G401 (cell line): ENCODE measurements at regions not wholly inside any gene's neighbourhood (a gene's known extent, or its start where the extent isn't known, plus 50 kb on each side); places are given as distances from the start of the nearest gene placed in this dataset.
A peak's percentile ranks its signal among the peaks of the same experiment; 100 is the strongest.

Experiments
- DNase-seq: peaks from one replicate; pipeline ENCODE4 v3.0.0-alpha.2; 2015; ENCODE audit warnings: low spot score
- in situ Hi-C: cut with HindIII; loops from 2 replicates; pipeline ENCODE4 v1.10.0; 2016; ENCODE audit warnings: low sequenced_read_pairs, mixed read lengths

DNA sequence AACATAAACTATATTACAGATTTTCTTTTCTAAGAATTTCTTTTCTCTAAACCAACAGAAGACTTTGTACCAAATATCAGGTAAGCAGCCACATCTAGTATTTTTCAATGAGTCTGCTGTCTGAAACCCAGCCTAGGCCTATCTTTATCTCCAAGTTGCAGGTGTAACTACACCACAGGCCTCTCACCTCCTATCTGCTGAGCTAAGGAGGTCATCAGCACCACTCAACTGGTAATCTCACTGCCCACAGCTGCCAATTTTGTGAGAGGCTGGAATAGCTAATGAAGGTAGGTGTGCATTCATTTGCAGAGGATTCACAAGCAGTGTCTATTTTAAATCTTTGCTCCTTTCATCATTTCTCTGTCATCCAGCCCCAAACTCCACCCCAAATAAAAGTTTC is 584.8 kb downstream of the HDGFL1 start:
- no peak for DNase-seq
- in situ Hi-C loops: no loop called here

DNA sequence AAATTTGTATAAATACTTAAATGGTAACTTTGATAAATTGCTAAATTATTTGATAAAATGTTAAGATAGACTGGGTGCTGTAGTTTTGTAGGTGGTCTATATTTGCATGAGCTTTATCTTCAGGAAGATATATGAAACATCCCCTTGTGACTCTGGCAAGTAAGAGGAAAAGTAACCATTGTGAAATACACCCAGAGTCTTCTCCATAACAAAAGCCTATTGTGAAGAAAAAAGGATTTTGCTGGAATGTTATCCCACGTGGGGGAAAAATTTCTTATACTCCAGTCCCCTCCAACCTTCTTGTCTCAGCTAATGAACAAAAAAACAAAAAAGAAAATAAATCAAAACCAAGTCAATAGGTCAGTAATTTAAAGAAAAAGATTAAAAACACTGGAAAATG is 600.7 kb downstream of the HDGFL1 start:
- no peak for DNase-seq
- in situ Hi-C loops: no loop called here

DNA sequence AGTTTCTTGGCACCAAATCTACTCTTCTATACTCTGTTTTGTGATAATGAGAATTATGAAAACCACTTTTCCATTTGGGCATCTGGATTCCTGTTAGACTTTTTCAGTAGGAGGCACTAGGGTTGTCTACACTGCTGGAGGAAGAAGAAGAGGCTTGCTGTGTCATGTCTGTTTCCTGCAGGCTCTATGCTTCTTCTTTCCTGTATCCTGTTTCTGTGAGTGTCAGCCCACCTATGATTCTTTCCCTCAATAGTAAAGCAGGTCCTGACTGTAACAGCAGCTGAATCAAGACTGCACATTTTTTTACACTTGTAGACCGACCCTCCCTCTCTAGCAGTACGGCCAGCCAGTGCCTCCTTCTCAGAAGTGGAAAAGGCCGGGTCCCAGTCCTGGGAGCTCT is 603.9 kb downstream of the HDGFL1 start:
- in situ Hi-C loops: no loop called here
- DNase-seq: no peak

DNA sequence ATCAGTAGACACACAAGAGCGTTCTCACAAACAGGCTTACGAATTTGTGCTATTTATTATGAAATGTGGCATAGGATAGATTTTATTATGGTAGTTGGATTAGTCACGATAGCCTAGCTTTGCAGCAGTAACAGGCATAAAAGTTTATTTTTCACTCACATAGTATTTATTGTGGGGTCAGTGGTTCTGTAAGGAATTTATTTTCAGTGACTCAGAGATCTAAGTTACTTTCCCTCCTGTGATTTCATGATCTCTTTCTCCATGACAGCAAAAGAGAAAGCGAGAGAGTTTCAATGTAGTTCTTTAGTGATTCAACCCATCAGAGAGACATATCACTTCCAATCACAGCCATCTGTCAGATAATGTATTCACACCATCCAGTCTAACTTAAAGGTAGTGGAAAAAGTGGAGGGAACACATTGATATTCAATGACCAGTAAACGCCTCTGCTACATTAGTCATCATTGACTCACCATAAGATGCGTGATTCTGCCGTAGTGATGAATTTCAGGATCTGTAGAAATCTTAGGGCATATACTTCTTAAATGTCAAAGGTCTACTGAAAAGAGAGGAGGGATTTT is 605.5 kb downstream of the HDGFL1 start:
- in situ Hi-C loops: no loop called here

DNA sequence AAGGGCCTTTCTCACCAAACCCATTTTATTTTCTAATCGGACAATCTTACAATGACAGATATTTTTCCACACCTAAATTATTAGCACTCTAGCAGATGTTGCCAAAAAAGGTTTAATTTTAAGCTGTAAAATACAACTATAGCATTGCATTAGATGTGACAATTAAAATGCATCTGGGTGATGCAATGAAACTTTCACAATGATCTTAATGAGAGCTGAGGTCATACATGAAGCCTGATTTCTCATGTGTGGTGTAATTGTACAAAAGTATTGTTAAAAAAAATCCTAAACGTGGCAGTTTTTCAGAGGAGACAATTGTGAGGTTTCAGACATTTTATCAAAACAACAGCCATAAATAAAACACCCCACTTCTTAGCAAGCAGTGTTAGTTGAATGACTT is 606.0 kb downstream of the HDGFL1 start:
- no peak for DNase-seq
- in situ Hi-C loops: no loop called here

More for the DNA sequence above, 605.5 kb downstream of the HDGFL1 start:
- no peak for DNase-seq

DNA sequence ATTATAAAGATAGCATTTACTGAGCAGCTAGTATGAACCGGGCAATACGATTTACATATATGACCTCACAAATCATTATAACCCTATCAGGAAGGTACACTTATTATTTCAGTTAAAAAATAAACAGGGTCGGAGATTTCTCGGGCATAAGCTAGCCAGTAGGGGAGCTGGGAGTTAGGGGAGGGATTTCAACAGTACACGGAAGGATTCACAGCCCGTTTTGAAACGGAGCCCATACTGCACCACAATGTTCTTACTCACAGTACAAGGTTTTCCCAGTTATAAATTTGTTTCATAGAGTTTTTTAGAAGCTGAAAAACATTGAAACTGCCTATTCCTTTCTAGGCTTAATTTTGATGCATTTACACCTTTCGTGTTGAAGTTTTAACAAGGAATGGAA is 607.1 kb downstream of the HDGFL1 start:
- in situ Hi-C loops: no loop called here
- no peak for DNase-seq

DNA sequence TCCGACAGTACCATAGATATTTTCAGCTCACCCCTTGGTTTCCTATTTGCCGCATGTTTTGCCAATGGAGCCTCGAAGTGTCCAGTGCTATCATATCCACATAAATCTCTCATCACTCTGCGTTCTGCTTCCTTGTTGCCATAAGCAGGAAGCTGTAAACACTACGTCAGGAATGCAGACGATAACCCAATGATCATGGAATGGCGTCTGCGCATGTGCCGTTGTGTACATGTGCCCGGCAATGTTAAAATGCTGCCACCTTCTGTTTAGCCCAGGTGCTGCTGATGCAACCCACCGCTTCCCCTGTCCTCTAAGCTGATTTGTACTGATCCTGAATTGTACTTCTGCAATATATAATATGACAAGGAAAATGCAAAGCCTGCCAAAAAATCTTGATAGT is 607.5 kb downstream of the HDGFL1 start:
- in situ Hi-C loops: no loop called here

DNA sequence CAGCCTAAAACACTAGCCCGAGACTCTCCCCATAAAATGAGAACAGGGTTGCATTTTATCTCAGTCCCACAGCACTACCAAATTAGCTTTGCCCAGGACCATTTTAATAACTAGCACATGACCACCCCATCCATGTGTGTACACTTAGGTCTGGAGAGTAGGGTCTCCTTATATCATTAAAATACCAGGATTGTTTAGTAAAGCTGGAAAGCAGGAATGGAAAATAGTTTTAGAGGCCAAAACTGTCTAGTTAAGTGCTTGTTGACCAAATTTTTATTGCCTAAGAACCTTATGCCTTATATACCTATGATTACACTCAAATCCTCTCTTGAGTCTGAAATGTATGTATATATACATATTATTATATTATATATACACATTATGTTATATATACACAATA is 608.4 kb downstream of the HDGFL1 start:
- in situ Hi-C loops: no loop called here
- DNase-seq: no peak

More for the DNA sequence above, 607.5 kb downstream of the HDGFL1 start:
- DNase-seq: no peak

DNA sequence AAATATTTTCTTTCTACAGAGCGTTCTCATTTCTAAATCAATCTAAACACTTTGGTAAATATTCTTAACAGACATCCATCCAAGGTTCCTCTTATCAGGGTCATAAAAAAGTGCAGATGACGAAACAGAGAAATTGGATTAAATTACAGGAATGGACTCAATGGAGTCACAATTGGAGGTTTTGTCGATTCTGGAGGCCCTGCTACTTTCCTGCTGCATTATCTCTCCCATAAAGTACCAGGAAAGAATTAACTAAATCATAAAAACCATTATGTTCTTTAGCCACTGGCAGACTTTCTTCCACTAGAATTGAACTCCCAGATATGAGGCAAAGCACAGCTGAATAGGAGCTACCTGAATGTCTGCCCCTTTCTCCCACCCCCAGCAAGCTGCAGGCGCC is 610.6 kb downstream of the HDGFL1 start:
- in situ Hi-C loops: no loop called here
- no peak for DNase-seq

DNA sequence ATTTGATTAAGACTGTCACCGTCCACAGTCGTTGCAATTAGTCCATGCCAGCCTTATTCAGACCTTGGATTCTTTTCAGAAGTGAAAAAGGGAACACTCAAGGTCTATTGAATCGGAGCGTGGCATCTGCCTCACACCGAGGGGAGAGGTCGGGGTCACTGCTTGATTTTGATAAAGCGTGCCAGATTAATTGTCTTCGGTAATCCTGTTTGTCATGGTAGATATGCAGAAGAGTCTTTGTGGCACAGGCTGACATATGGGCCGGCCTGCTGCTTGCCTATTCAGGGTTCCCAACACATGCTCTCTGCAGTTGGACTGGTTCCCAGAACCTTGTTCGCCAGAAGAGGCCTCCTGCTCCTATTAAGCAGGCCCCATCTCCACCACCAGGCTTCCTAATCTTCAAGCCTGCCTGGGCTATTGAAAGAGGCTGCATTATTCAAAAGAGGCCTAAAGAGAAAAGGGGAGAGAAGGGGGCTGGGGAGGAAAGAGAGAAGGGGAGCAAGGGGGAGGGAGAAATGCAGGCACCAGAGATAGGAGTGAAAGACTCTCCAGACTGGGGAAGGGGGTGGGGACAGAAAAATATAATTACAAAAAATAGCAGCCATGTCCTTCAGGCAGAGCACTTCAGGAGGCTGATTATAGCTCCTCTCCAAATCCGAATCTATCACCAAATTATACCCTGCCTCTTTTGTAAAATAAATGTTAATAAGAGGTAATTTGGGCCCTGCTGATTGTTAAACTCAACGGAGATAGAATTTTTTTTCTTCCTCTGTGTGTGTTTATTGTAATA is 611.3 kb downstream of the HDGFL1 start:
- in situ Hi-C loops: no loop called here
- peak; percentile 99 for DNase-seq

DNA sequence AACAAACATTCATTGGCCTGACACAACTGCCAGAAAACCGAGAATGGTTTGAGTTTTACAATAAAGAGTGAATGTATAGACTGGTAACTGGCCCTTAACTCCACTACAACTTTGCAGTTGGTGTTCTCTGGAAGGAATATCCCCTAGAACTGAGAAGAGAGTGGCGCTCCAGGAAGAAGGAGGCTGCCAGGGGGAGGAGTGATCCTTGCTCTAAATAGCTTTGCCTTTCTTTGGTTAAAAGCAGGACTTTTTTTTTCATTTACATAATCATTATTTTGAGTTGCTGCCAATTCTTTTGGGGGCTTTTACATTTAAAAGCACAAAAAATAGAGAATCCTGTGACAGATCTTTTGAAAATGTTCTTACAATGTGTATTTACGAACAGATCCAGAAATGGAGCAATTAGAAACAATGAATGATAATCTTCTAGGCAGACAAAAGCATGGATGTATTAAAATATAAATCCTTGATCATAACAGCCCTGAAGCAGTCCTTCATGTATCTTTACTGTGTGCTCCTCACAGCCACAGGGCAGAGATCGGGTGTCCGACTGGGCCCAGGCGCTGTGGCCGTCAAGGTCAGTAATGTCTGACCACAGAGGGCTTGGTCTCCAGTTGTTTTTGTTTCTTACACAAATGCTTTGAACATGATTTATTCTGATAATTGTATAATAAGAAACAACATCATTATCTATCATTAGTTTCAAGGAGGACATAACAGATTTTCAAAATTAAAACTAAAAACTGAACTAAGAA is 612.2 kb downstream of the HDGFL1 start:
- peak; percentile 31 for DNase-seq
- in situ Hi-C loops: no loop called here

DNA sequence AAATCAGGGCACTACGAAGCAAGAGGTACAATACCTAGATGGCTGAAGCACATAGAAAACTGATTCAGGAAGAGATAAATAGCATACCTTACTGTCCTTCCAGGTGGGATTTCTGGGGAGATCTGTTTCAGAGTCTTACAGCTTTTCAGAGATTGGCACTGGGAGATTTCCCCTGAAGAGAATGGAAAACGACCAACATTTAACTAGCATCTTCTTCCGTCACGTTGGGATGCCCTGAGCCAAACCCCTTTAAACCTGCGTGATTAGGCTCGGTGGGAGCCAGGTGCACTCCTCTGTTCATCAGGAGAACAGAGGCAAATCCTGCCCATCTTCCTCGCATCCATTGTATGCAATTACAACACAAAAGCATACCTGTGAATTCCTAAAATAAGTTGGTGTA is 614.5 kb downstream of the HDGFL1 start:
- in situ Hi-C loops: no loop called here
- DNase-seq: peak; percentile 67

DNA sequence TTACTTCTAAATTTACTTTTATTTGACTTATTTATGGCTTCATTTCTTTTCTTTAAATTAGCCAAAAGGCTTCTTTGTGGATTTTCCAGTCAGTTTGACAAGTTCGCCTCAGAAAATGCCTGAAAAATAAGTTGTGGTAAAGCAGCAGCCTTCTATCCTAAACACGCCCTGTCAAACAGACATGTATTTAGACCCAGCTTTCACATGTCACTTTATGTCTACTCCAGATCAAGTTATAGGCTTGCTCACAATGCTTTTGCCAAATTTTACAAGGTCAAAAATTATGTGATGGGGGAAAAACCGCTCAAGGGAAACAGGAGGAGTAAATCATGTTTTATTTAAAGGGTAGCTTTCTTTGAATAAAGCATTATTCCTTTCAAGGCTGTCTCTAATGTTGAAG is 615.0 kb downstream of the HDGFL1 start:
- in situ Hi-C loops: no loop called here
- no peak for DNase-seq

DNA sequence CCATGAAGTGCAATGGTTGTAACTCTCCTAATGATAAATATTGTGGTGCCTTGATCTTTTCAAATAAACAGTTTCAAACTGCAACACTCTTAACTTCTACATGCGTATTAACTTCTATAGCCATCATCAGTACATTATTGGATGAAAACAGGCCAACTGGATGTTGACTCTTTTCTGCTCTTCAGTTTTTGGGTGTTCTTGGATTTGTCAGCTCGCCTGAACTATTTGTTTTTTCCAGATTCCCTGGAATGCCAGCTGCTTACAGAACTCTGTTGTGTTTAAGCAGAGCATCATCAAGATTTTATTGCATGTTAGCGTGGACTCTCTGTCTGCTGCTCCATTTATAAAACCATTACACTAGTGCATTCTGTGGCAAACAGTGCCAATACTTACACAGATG is 626.1 kb downstream of the HDGFL1 start:
- in situ Hi-C loops: no loop called here
- DNase-seq: no peak

DNA sequence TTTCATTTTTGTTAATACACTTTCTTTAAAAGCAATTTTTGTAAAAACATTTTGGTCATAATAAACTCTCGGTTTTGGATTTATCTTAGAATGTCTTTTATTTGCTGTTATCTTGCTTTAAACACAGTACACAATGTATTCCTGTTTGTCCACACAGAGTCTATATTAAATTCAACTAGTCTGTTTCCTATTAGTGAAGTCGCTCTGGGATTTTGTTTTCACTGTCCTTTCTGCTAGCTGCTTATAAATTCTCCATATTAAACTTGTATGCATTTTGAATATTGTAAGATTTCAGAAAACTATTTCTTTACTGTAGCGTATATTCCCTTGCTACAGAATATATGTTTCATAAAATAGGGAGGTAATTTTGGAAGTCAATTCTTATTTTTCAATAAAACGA is 630.2 kb downstream of the HDGFL1 start:
- in situ Hi-C loops: no loop called here
- no peak for DNase-seq

DNA sequence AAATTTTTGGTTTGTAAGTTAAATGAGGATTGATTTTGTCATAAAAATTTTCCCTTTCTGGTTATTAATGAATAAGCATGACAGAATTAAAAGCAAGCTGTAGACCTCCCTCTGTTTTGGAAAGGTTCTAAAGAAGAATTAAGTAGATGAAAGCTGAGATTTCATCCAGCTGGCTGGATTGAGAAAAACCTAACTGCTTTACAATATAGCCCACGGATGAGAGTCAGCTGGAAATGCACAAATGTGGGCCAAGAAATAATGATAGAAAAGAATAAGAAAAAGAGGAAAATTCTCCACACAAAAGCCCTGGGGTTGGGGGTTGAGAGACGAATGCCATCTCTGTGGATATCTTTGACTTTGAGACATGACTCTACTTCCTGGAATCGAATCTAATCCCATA is 631.6 kb downstream of the HDGFL1 start:
- in situ Hi-C loops: no loop called here
- no peak for DNase-seq

DNA sequence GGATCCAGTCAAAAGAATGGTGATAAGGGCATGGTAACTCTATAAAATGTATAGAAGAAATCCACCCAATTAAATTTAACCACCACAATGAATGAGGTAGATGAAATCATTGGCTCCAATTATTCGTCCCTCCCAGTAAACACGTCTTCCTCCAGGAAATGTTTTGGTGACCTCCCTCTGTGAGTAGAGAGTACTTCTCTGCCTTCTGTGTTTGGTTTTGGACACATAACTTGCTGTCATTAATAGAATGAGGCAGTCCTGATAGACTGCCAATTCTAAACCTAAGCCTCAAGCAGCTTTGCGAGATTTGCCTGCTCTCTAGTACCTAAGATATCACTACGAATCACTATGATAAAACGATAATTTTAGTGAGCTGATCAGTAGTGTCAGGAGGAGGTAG is 632.8 kb downstream of the HDGFL1 start:
- DNase-seq: peak; percentile 34
- in situ Hi-C loops: no loop called here

DNA sequence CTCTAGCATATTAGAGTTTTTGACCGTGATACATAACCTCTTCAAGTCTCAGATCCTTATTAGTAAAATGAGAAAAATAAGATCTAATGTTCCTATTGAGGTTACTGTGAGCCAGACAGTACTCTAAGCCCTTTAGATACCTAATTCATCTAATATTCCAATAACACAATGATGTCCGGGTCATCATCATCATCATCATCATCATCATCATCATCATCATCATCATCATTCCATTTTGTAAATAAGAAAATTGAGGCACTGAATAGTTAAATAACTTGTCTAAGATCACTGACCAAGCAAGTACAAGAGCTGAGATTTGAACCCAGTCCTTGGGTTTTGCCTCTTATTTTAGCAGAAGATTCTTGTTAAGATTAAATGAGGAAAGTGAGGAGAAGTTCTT is 643.0 kb downstream of the HDGFL1 start:
- in situ Hi-C loops: no loop called here
- no peak for DNase-seq

DNA sequence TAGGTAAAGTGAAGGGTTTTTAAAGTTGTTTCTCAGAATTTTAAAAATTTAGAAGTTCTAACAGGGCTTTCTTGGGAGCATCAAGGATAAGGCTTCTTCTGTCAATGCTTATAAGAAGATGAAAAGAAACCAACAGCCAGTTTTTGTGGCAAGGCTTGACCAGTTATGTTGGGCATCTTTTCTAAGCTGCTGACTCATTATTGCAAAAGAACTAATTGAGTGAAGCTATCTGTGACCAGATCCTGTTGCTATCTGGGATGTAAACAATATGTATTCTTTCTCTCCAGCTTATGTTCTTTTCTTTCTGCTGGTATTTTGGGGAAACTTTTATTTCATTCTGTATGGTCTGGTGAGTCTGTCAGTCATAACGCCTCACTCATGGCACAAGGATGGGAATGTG is 643.8 kb downstream of the HDGFL1 start:
- no peak for DNase-seq
- in situ Hi-C loops: no loop called here

DNA sequence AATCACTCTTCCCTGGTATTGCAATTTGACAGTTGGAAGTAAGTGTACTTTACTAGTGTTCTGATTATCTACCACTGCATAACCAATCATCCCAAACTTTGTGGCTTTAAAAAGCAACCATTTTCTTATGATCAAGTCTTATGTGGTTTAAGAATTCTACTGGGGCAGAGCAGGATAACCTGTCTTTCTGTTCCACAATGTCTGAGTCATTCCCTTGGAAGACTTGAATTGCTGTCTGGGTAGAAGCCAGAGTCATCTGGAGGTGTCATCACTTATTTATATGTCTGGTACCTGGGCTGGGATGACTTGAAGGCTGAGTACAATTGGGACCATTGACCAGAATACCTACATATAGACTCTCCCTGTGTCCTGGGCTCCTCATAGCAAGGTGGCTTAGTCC is 644.3 kb downstream of the HDGFL1 start:
- in situ Hi-C loops: no loop called here

More for the DNA sequence above, 644.3 kb downstream of the HDGFL1 start:
- no peak for DNase-seq
